HepG2 (cell line): ENCODE measurements at regions not wholly inside any gene's neighbourhood (a gene's known extent, or its start where the extent isn't known, plus 50 kb on each side); places are given as distances from the start of the nearest gene placed in this dataset.

ENCODE experiments used
- ATAC-seq: fragments of 200-7000 bp; cut with Tn5 transposase; 3 replicates; pipeline ENCODE4 v1.9.1; 2020; ENCODE audit warnings: mild to moderate bottlenecking, moderate library complexity
- BruUV-seq: library from RNA; stranded (reverse); fragments of 400-500 nt; replicated peaks from 2 replicates; lab custom pipeline; 2021; lab: Mats Ljungman, UMichigan
- CTCF ChIA-PET: fragments of 300-600 bp; formaldehyde crosslinking; extraction: SDS; loops from one replicate; lab custom pipeline; 2021; ENCODE audit warnings: low total read pairs, inconsistent platforms, low intra/inter-chr PET ratio; lab: Yijun Ruan, JAX
- POLR2A ChIA-PET: fragments of 350-600 bp; sonication (Branson Sonifier 250); formaldehyde crosslinking; loops from one replicate; lab custom pipeline; 2020; ENCODE audit warnings: antibody characterized with exemption, inconsistent platforms; lab: Yijun Ruan, JAX
- DNase-seq: peaks from one replicate; pipeline ENCODE4 v3.0.0-alpha.2; 2015; ENCODE audit warnings: low spot score
- FAIRE-seq: peaks from 3 replicates; lab custom pipeline; 2011; peaks lifted over from hg19 to GRCh38; lab: Jason Lieb, UNC
- H2AFZ ChIP-seq: one replicate; pipeline ENCODE4 v1.6.1; 2011; ENCODE audit warnings: low read length, inconsistent platforms
- H3K27ac ChIP-seq: fragments of 300-600 bp; 3 replicates; pipeline ENCODE4 v1.8.0; 2011; ENCODE audit warnings: mixed run types, mild to moderate bottlenecking, mixed read lengths, low read length, inconsistent platforms; ENCODE audit not compliant: insufficient read depth; ENCODE audit errors: extremely low read length
- H3K27me3 ChIP-seq, 2 experiments: fragments of 200-600 bp in 1 of 2; 2 replicates in 1 of 2; 3 replicates in 1 of 2; pipeline versions ENCODE4 v1.6.0 to v1.8.0; 2011; ENCODE audit warnings: low read length in 2 of 2, mild to moderate bottlenecking in 2 of 2, moderate library complexity in 2 of 2, inconsistent platforms in 1 of 2; ENCODE audit not compliant: insufficient read depth in 2 of 2, control insufficient read depth in 1 of 2
- H3K36me3 ChIP-seq, 2 experiments: fragments of 200-600 bp in 1 of 2; replicated peaks in 1 of 2; 2 replicates in 1 of 2; 3 replicates in 1 of 2; pipeline versions ENCODE4 v1.5.1 to v1.8.0; 2011; ENCODE audit warnings: low read length in 2 of 2, inconsistent platforms in 1 of 2; ENCODE audit not compliant: insufficient read depth in 2 of 2, control insufficient read depth in 1 of 2
- H3K4me1 ChIP-seq: 2 replicates; pipeline ENCODE4 v1.5.1; 2012; ENCODE audit warnings: low read length, inconsistent platforms; ENCODE audit not compliant: insufficient read depth
- H3K4me2 ChIP-seq: 2 replicates; pipeline ENCODE4 v1.6.0; 2011; ENCODE audit warnings: low read depth, low read length, inconsistent platforms
- H3K4me3 ChIP-seq, 3 experiments: fragments of 200-600 bp in 1 of 3; sonication (generic), shearing (Covaris generic) in 1 of 3; replicated peaks in 1 of 3; 2 replicates each; pipeline ENCODE4 v1.5.1; 2011 to 2016; ENCODE audit warnings: low read length in 3 of 3, inconsistent platforms in 2 of 3, low read depth in 2 of 3, mild to moderate bottlenecking in 2 of 3, control low read depth in 1 of 3, mixed read lengths in 1 of 3; ENCODE audit not compliant: insufficient read depth in 1 of 3
- H3K79me2 ChIP-seq: one replicate; pipeline ENCODE4 v1.6.1; 2011; ENCODE audit warnings: low read length, inconsistent platforms; ENCODE audit not compliant: insufficient read depth
- H3K9ac ChIP-seq: 2 replicates; pipeline ENCODE4 v1.6.0; 2011; ENCODE audit warnings: mild to moderate bottlenecking, low read depth, low read length, inconsistent platforms; ENCODE audit not compliant: insufficient read depth
- H3K9me3 ChIP-seq: 2 replicates; pipeline ENCODE4 v1.5.1; 2012; ENCODE audit warnings: mild to moderate bottlenecking, low read length
- H4K20me1 ChIP-seq: 2 replicates; pipeline ENCODE4 v1.6.0; 2011; ENCODE audit warnings: inconsistent platforms, mild to moderate bottlenecking, low read length, moderate library complexity; ENCODE audit not compliant: insufficient read depth
- ARNTL ChIP-seq: sonication (generic); formaldehyde crosslinking; IDR thresholded peaks from 2 replicates; pipeline ENCODE4 v1.4.0; 2020; ENCODE audit warnings: mild to moderate bottlenecking, missing genetic modification reagents
- CC2D1A ChIP-seq: sonication (generic); formaldehyde crosslinking; IDR thresholded peaks from 2 replicates; pipeline ENCODE4 v1.8.1; 2023; ENCODE audit warnings: mild to moderate bottlenecking, missing genetic modification reagents
- HDAC6 ChIP-seq: fragments of 200-600 bp; sonication (generic); IDR thresholded peaks from 2 replicates; pipeline ENCODE4 v1.7.0; 2017; ENCODE audit warnings: mild to moderate bottlenecking, antibody characterized with exemption, low read length, low read depth
- JDP2 ChIP-seq: sonication (generic); formaldehyde crosslinking; IDR thresholded peaks from 2 replicates; pipeline ENCODE4 v1.8.1; 2022; ENCODE audit warnings: missing genetic modification reagents, borderline replicate concordance
- NFIC ChIP-seq: IDR thresholded peaks from 2 replicates; pipeline ENCODE4 v1.6.1; 2012; ENCODE audit warnings: mild to moderate bottlenecking, low read length, inconsistent platforms
- NKX3-1 ChIP-seq: sonication (generic); formaldehyde crosslinking; IDR thresholded peaks from 2 replicates; pipeline ENCODE4 v1.5.0; 2020; ENCODE audit warnings: missing genetic modification reagents
- SKI ChIP-seq: fragments of 450-650 bp; IDR thresholded peaks from one replicate; pipeline ENCODE4 v1.6.1; 2018; ENCODE audit warnings: mild to moderate bottlenecking; ENCODE audit not compliant: partially characterized antibody
- ZBTB10 ChIP-seq: sonication (generic); formaldehyde crosslinking; IDR thresholded peaks from 2 replicates; pipeline ENCODE4 v1.4.0; 2020; ENCODE audit warnings: missing genetic modification reagents, borderline replicate concordance
- ZNF251 ChIP-seq: sonication (generic); formaldehyde crosslinking; IDR thresholded peaks from 2 replicates; pipeline ENCODE4 v1.9.0; 2021; ENCODE audit warnings: mild to moderate bottlenecking, missing genetic modification reagents
- ZNF577 ChIP-seq: sonication (generic); formaldehyde crosslinking; IDR thresholded peaks from 2 replicates; pipeline ENCODE4 v1.4.0; 2020; ENCODE audit warnings: mild to moderate bottlenecking, low read depth, missing genetic modification reagents, borderline replicate concordance
- ZNF816 ChIP-seq: sonication (generic); formaldehyde crosslinking; IDR thresholded peaks from 2 replicates; pipeline ENCODE4 v1.8.0; 2022; ENCODE audit warnings: missing genetic modification reagents, mild to moderate bottlenecking, borderline replicate concordance
- ZSCAN21 ChIP-seq: sonication (generic); formaldehyde crosslinking; IDR thresholded peaks from 2 replicates; pipeline ENCODE4 v1.8.0; 2022; ENCODE audit warnings: mild to moderate bottlenecking, missing genetic modification reagents, moderate library complexity, borderline replicate concordance
- WGBS: methylation state at CpG from one replicate; pipeline ENCODE4 v1.1.6; 2017; ENCODE audit warnings: low lambda C conversion rate; 5-methylcytosine and 5-hydroxymethylcytosine counted together
- in situ Hi-C: cut with HindIII; loops from 2 replicates; pipeline ENCODE4 v1.10.0; 2017; ENCODE audit warnings: low pct_unique_long_range_greater_than_20kb; ENCODE audit not compliant: extremely low pct_ligation_motif_present
- intact Hi-C: fragments of 100-400 bp; cut with micrococcal nuclease; formaldehyde crosslinking; loops from one replicate; pipeline ENCODE4 v1.10.0; 2022; ENCODE audit not compliant: unreplicated experiment
- TF ChIP-seq, protein P1 (sequence below): fragments of 450-650 bp; IDR thresholded peaks from 2 replicates; pipeline ENCODE4 v1.6.1; 2017; ENCODE audit warnings: mild to moderate bottlenecking
- TF ChIP-seq, protein P2 (sequence below): IDR thresholded peaks from 2 replicates; pipeline ENCODE4 v1.6.1; 2016; ENCODE audit warnings: low read depth
- TF ChIP-seq, protein P3 (sequence below): sonication (generic); formaldehyde crosslinking; IDR thresholded peaks from 2 replicates; pipeline ENCODE4 v1.8.0; 2022; ENCODE audit warnings: mild to moderate bottlenecking, missing genetic modification reagents, borderline replicate concordance

DNA sequence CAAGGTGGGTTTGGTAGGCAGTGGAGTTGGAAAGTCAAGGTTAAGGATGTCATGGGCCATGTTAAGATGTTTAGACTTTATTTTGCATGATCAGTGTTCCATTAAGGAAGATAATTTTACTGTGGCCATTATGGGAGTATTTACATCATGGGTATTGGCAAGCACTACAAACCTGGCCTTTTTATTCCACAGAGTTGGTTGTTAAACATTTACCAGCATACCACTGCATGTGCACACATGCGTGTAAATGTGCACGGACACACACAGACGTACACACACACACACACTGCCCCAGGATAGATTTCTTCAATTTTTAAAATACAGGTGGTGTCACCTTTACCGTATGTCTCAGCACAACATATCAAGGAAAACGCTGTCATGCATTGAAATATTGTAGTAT, 51.4 kb upstream of the ITGA6 start (continued):
- TF ChIP-seq, protein P1, sequence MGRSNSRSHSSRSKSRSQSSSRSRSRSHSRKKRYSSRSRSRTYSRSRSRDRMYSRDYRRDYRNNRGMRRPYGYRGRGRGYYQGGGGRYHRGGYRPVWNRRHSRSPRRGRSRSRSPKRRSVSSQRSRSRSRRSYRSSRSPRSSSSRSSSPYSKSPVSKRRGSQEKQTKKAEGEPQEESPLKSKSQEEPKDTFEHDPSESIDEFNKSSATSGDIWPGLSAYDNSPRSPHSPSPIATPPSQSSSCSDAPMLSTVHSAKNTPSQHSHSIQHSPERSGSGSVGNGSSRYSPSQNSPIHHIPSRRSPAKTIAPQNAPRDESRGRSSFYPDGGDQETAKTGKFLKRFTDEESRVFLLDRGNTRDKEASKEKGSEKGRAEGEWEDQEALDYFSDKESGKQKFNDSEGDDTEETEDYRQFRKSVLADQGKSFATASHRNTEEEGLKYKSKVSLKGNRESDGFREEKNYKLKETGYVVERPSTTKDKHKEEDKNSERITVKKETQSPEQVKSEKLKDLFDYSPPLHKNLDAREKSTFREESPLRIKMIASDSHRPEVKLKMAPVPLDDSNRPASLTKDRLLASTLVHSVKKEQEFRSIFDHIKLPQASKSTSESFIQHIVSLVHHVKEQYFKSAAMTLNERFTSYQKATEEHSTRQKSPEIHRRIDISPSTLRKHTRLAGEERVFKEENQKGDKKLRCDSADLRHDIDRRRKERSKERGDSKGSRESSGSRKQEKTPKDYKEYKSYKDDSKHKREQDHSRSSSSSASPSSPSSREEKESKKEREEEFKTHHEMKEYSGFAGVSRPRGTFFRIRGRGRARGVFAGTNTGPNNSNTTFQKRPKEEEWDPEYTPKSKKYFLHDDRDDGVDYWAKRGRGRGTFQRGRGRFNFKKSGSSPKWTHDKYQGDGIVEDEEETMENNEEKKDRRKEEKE: no peak
- TF ChIP-seq, protein P2, sequence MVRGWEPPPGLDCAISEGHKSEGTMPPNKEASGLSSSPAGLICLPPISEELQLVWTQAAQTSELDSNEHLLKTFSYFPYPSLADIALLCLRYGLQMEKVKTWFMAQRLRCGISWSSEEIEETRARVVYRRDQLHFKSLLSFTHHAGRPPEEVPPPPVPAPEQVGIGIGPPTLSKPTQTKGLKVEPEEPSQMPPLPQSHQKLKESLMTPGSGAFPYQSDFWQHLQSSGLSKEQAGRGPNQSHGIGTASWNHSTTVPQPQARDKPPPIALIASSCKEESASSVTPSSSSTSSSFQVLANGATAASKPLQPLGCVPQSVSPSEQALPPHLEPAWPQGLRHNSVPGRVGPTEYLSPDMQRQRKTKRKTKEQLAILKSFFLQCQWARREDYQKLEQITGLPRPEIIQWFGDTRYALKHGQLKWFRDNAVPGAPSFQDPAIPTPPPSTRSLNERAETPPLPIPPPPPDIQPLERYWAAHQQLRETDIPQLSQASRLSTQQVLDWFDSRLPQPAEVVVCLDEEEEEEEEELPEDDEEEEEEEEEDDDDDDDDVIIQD: no peak

- H3K4me3 ChIP-seq: no peak overlapping the region
- DNase-seq (no peak), FAIRE-seq (no peak), ATAC-seq (no peak)
- H3K9ac ChIP-seq: no peak overlapping the region
- no peak for TF ChIP-seq ZNF577 (CRISPR knock-in tag)
- TF ChIP-seq NKX3-1 (CRISPR knock-in tag): no peak
- TF ChIP-seq ZBTB10 (CRISPR knock-in tag): no peak
- TF ChIP-seq HDAC6: no peak
- TF ChIP-seq ZSCAN21 (CRISPR knock-in tag): no peak
- TF ChIP-seq JDP2 (CRISPR knock-in tag): no peak
- no peak for TF ChIP-seq ARNTL (CRISPR knock-in tag)
- TF ChIP-seq CC2D1A (CRISPR knock-in tag): no peak
- no peak for TF ChIP-seq ZNF816 (CRISPR knock-in tag)
- no peak for TF ChIP-seq ZNF251 (CRISPR knock-in tag)
- TF ChIP-seq, protein P3, sequence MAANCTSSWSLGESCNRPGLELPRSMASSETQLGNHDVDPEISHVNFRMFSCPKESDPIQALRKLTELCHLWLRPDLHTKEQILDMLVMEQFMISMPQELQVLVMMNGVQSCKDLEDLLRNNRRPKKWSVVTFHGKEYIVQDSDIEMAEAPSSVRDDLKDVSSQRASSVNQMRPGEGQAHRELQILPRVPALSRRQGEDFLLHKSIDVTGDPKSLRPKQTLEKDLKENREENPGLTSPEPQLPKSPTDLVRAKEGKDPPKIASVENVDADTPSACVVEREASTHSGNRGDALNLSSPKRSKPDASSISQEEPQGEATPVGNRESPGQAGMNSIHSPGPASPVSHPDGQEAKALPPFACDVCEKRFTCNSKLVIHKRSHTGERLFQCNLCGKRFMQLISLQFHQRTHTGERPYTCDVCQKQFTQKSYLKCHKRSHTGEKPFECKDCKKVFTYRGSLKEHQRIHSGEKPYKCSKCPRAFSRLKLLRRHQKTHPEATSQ: no peak
- no peak for TF ChIP-seq NFIC
- TF ChIP-seq SKI: no peak
- H3K79me2 ChIP-seq: no peaks in the 10 kb centered on the region
- H3K4me2 ChIP-seq: no peak overlapping the region
- H2AFZ ChIP-seq: no peak overlapping the region
- 68% methylated on average over 5 of the region's 5 CpGs for WGBS
- no peaks in the 10 kb centered on the region for H4K20me1 ChIP-seq
- ChIA-PET CTCF (no interaction called here), POLR2A (no interaction called here)
- no peaks in the 10 kb centered on the region for H3K27me3 ChIP-seq
- peaks cover 36% of the 10 kb centered on the region for H3K4me1 ChIP-seq
- BruUV-seq: no TSS peak
- H3K9me3 ChIP-seq: peaks cover 8% of the 10 kb centered on the region
- H3K27ac ChIP-seq: no peak overlapping the region
- intact Hi-C loops (no loop called here), in situ Hi-C loops (no loop called here)
- no peaks in the 10 kb centered on the region for H3K36me3 ChIP-seq
These were observed 50.8 kb upstream of the ITGA6 start for GRCh38 chr2:172376505-172377125.
